Cerebellar cortex (tissue), 1 donor: ENCODE measurements at regions not wholly inside any gene's neighbourhood (a gene's known extent, or its start where the extent isn't known, plus 50 kb on each side); places are given as distances from the start of the nearest gene placed in this dataset.

Experiments used
- DNase-seq: peaks from one replicate; pipeline ENCODE4 v3.0.0-alpha.2; 2015; ENCODE audit warnings: low spot score

GRCh38 chr6:140062043-140063020 is 687.9 kb upstream of the CITED2 start:
- no peak for DNase-seq

- no peak for DNase-seq
These were observed 686.9 kb upstream of the CITED2 start for GRCh38 chr6:140061110-140062042.

- no peak for DNase-seq
These were observed 685.5 kb upstream of the CITED2 start for GRCh38 chr6:140059947-140060346.

GRCh38 chr6:140058863-140059262 is 684.4 kb upstream of the CITED2 start:
- DNase-seq: no peak

GRCh38 chr6:140052736-140053729 is 678.6 kb upstream of the CITED2 start:
- peak; percentile 46 for DNase-seq

- peak; percentile 50 for DNase-seq
These were observed 677.4 kb upstream of the CITED2 start for GRCh38 chr6:140051521-140052512.

GRCh38 chr6:140050101-140050995 is 675.9 kb upstream of the CITED2 start:
- peak; percentile 74 for DNase-seq

GRCh38 chr6:140049251-140049650 is 674.8 kb upstream of the CITED2 start:
- DNase-seq: no peak

- DNase-seq: no peak
These were observed 673.8 kb upstream of the CITED2 start for GRCh38 chr6:140048202-140048790.

- no peak for DNase-seq
These were observed 672.9 kb upstream of the CITED2 start for GRCh38 chr6:140047321-140047720.

GRCh38 chr6:140046016-140046632 is 671.7 kb upstream of the CITED2 start:
- no peak for DNase-seq

GRCh38 chr6:140045116-140045515 is 670.7 kb upstream of the CITED2 start:
- DNase-seq: no peak

- DNase-seq: no peak
These were observed 670.2 kb upstream of the CITED2 start for GRCh38 chr6:140044626-140045025.

GRCh38 chr6:140043762-140044378 is 669.4 kb upstream of the CITED2 start:
- DNase-seq: no peak

GRCh38 chr6:140043357-140043756 is 668.9 kb upstream of the CITED2 start:
- DNase-seq: no peak

- DNase-seq: no peak
These were observed 667.3 kb upstream of the CITED2 start for GRCh38 chr6:140041571-140042332.

- DNase-seq: no peak
These were observed 666.6 kb upstream of the CITED2 start for GRCh38 chr6:140041056-140041455.
